ENCODE measurements at regions not wholly inside any gene's neighbourhood (a gene's known extent, or its start where the extent isn't known, plus 50 kb on each side); places are given as distances from the start of the nearest gene placed in this dataset.
"Not testable (repeated sequence)": the region's sequence is repeated elsewhere in the genome, so short reads cannot be mapped to it uniquely, and the experiment has no call there.

- DNase-seq = no peak
Measured at GRCh38 chr14:49105512-49105911, 480.7 kb downstream of the RPS29 start.

- no peak for DNase-seq
Measured at GRCh38 chr14:49092345-49092744, 493.8 kb downstream of the RPS29 start.

GRCh38 chr14:49089107-49089506 is 497.1 kb downstream of the RPS29 start:
- DNase-seq = no peak

GRCh38 chr14:49073292-49073691 is 512.9 kb downstream of the RPS29 start:
- DNase-seq = not testable (repeated sequence)

- no peak for DNase-seq
Measured at GRCh38 chr14:49058511-49058910, 527.7 kb downstream of the RPS29 start.

GRCh38 chr14:49057838-49058510 is 528.2 kb downstream of the RPS29 start:
- no peak for DNase-seq

GRCh38 chr14:49056021-49056420 is 530.2 kb downstream of the RPS29 start:
- no peak for DNase-seq

- no peak for DNase-seq
Measured at GRCh38 chr14:49052521-49052920, 533.7 kb downstream of the RPS29 start.

GRCh38 chr14:49051328-49052060 is 534.7 kb downstream of the RPS29 start:
- no peak for DNase-seq

GRCh38 chr14:49050822-49051221 is 535.4 kb downstream of the RPS29 start:
- no peak for DNase-seq

GRCh38 chr14:49049711-49050110 is 536.5 kb downstream of the RPS29 start:
- no peak for DNase-seq

GRCh38 chr14:49044981-49045380 is 541.2 kb downstream of the RPS29 start:
- no peak for DNase-seq

GRCh38 chr14:49036984-49037516 is 549.1 kb downstream of the RPS29 start:
- DNase-seq = no peak

GRCh38 chr14:49036266-49036665 is 549.9 kb downstream of the RPS29 start:
- no peak for DNase-seq

- DNase-seq = no peak
Measured at GRCh38 chr14:49033131-49033530, 553.0 kb downstream of the RPS29 start.

GRCh38 chr14:49031710-49032109 is 554.5 kb downstream of the RPS29 start:
- DNase-seq = not testable (repeated sequence)

- DNase-seq = no peak
Measured at GRCh38 chr14:49019467-49020115, 566.6 kb downstream of the RPS29 start.

- no peak for DNase-seq
Measured at GRCh38 chr14:49017447-49017846, 568.7 kb downstream of the RPS29 start.

GRCh38 chr14:49016381-49016780 is 569.8 kb downstream of the RPS29 start:
- no peak for DNase-seq

GRCh38 chr14:49014476-49014875 is 571.7 kb downstream of the RPS29 start:
- DNase-seq = no peak

GRCh38 chr14:49008363-49008762 is 577.8 kb downstream of the RPS29 start:
- DNase-seq = no peak

GRCh38 chr14:48991141-48991540 is 595.0 kb downstream of the RPS29 start:
- no peak for DNase-seq

GRCh38 chr14:48983351-48983888 is 602.8 kb downstream of the RPS29 start:
- no peak for DNase-seq

GRCh38 chr14:48974994-48975393 is 611.2 kb downstream of the RPS29 start:
- no peak for DNase-seq
